NCI-H446 treated with DMSO at 0.1 percent for 48 hours (cell line): ENCODE measurements at regions not wholly inside any gene's neighbourhood (a gene's known extent, or its start where the extent isn't known, plus 50 kb on each side); places are given as distances from the start of the nearest gene placed in this dataset.
"Not testable (repeated sequence)": the region's sequence is repeated elsewhere in the genome, so short reads cannot be mapped to it uniquely, and the experiment has no call there.

Experiments used
- DNase-seq: peaks from one replicate; lab custom pipeline; 2025; lab: John Stamatoyannopoulos, UW

DNA sequence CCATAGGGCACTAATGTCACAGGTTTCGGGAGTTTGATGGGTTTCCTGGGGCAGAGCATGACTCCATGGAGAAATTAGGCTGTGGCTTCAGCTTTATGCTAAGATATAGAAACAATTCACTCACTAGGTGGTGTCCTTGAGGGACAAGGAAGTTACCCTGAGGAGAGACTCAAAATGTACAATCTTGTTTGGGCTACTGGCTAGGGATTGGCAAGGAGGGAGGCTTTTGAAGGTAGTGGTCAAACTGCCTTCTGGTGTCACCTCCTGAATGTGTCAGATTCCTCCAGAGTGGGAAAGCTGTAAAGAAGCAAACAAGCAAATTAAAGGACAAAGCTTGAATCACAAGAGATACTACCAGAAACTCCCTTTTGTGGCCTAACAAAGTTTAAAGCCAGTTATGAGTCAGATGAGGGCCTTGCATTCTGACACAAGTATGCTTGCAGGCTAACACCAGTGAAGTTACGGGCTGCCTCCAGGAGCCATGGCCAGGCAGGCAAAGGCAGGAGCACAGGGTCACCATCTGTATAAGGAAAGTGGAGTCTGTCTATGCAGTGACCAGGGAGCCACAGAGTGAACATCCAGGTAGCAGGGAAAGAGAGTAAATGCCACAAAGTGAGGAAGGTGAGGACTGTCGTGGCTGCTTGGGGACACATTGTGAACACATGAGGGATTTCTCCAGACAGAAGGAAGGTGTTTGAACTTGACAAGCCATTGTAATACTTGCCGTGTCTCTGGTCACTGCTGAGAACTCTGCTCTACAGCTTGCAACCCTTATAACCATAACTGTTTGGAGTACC, 107.7 kb upstream of the DTNBP1 start:
- DNase-seq: no peak

DNA sequence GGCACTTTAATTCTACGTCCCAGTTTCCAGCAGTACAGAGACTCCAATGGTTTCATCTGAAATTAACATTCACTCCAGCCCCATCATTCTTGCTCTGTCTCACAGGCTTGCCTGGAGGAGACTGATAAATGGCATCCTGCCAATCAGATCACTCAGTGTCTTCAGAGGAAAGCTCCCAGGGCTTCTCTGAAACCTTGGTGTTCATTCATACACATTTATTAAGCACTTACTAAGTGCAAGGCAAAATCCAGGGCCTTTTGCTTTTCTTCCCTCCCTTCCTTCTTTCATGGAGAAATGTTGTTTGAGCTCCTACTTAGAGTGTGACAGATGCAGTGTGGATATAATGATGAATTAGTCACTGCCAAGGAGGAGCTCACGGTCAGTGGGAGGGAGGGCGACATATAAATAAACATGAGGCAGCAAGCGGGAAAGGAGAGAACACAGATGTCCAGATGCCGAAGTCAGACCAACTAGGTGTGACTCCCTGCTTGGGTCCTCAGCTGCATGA, 106.7 kb upstream of the DTNBP1 start:
- DNase-seq: peak; percentile 32

DNA sequence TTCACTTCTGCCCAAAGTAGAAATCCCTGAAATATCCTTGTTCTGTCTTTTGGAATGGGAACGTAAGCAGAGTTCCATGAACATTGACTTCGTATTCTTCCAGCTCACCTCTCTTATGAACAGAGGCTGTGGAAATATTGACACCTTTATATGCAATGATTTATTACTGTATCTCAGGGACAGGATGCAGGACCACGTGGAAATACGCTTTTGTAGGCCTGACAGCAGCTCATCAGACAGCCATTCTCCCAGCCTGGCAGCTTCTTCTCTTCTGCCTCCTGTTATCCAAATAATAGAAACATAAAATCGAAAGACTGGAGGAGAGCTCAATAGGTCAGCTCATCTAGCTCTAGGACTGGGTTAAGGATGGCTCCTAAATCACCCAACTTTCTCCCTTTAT, 106.2 kb upstream of the DTNBP1 start:
- DNase-seq: no peak

- DNase-seq: no peak
These were observed 101.0 kb upstream of the DTNBP1 start for GRCh38 chr6:15763837-15764236.

GRCh38 chr6:15763364-15763763, 100.5 kb upstream of the DTNBP1 start:
- no peak for DNase-seq

GRCh38 chr6:15761045-15761502, 98.2 kb upstream of the DTNBP1 start:
- DNase-seq: no peak

GRCh38 chr6:15758631-15759215, 95.9 kb upstream of the DTNBP1 start:
- no peak for DNase-seq

GRCh38 chr6:15755526-15755925, 92.7 kb upstream of the DTNBP1 start:
- DNase-seq: no peak

GRCh38 chr6:15754706-15755079, 91.9 kb upstream of the DTNBP1 start:
- no peak for DNase-seq

DNA sequence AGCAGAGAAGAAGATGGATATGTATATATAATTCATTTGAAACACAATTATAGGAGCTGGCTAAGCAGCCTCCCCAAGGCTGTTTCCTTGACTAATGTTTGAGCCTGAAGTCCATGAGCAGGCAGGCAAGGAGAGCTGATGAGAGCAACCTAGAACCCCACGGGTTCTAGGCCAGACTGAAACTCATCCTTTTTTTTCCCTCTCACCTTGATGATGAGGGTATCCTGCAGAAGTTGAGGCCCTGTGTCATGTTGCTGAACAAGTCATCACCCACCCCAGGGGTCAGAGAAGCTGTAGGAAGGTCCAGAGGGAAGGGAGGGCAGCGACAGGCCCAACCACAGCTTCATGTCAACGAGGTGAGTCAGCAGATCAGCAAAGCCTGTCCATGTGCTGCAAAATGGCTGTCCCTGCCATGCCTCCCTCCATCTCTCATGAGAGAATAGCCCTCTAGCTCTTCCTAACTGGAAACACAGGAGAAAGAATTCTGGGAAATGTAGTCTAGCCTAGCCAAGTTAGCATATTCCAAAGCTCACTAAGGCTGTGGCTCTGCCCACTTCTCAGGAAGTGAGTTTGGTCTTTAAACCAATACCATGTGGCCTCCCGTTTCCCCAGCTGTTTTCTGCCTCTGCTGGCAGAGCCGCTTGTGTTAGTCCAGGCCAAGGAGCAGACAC, 91.3 kb upstream of the DTNBP1 start:
- no peak for DNase-seq

DNA sequence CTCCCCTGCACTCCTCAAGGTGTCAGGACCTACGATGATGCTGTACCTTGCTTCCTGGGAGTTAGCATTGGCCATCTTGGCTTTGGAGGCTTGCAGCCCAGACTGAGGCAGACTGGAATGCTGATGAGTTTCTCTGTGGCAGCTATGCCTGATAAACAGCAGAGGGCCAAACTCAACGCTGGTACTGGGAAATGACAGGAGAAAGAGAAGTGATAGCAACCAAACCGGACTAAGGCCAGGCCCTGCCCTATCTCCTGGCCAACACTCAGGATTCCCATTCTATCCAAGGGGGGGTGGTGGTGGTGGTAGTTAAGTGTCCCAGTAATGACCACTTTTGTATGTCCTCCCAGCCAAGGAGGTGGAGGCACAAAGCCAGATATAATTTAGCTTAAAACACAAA, 90.0 kb upstream of the DTNBP1 start:
- no peak for DNase-seq

DNA sequence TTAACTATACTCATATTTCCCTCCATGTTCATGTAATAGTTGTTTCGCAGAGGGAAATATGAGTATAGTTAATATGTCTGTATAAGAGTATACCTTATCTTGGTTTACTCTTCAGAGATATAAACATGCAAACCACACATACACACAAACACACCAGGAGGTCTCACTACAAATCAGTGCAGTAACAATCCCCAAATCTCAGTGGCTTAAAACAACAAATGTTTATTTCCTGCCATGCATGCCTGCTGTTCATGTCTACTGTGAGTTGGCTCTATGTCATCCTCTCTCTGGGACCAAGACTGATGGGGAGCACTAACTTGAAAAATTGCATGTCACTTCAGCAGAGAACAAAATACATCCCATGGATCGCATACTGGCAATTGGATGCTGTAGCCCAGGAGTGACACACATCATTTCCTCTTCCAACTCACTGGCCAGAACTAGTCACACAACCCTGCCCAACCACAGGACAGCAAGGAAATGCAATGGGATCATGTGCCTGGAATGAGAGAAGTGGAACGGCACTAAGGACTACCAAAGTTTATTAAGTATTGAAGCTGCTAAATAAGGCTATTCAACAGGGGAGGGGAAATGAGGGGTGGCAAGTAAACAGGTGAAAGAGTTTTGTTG, 89.0 kb upstream of the DTNBP1 start:
- DNase-seq: no peak

DNA sequence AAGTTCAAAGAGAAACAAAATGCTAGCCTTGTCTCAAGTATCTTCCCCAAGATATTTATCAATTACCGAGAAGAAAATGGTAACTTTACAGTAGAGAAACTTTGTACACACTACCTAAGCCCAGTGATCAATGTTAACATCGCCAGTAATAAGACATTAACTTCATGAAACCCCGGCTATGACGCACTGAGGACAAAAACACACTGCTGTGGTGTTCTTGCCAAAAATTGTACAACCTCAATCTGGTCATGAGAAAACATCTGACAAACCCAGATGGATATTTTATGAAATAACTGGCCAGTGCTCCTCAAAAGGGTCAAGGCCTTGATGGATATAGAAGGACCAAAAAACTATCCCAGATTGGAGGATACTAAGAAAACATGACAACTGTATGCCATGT, 85.5 kb upstream of the DTNBP1 start:
- DNase-seq: no peak

DNA sequence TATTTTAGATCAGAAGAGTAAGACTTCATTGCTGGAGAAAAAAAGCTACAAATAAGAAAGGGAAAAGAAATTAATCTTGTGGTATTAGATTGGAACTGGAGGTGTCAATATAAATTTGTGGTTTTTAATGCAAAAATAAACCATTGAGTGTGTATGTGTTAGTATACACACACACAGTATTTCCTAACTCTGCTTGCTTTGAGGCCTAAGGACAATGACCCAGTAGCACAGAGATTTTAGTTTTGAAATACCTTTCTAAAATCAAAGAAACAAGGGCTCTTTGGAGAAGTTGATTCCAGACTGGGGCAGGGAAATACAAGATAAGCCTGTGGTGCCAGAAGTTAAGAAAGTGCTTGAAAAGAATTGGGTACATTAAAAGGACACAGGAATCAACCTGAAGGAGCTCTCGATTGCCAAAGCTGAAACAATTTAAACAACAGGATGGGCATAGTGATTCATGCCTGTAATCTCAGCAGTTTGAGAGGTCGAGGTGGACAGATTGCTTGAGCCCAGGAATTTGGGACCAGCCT, 84.6 kb upstream of the DTNBP1 start:
- no peak for DNase-seq

- no peak for DNase-seq
These were observed 83.0 kb upstream of the DTNBP1 start for GRCh38 chr6:15745781-15746180.

- DNase-seq: no peak
These were observed 82.1 kb upstream of the DTNBP1 start for GRCh38 chr6:15744818-15745402.

DNA sequence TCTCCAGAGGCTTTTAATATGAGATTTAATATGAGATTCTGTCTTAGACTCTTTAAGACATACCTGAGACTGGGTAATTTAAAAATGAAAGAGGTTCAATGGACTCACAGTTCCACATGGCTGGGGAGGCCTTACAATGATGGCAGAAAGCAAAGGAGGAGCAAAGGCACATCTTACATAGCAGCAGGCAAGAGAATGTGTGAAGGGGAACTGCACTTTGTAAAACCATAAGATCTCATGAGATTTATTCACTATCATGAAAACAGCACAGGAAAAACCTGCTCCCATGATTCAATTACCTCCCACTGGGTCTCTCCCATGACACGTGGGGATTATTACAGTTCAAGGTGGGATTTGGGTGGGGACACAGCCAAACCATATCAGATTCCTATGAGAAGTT, 79.2 kb upstream of the DTNBP1 start:
- not testable (repeated sequence) for DNase-seq

- no peak for DNase-seq
These were observed 78.6 kb upstream of the DTNBP1 start for GRCh38 chr6:15741405-15741804.

DNA sequence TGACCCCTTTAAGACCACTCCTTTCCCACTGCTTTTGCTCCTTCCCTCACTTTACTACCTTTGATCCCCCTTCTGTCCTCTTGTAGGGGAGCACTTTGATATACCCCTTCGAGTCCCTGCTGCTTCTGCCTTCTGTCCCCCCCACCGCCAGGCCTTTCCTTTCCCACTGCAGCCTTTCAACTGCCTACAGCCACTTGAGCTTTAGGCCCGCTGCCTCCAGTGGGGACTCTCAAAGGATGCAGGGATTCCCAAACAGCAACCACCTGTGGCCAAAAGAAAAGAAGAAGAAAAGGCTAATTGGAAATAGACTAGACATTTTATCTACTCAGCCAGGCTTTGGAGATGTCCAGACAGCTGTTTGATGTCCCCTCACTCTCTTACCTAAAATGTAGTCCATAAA, 77.0 kb upstream of the DTNBP1 start:
- no peak for DNase-seq

DNA sequence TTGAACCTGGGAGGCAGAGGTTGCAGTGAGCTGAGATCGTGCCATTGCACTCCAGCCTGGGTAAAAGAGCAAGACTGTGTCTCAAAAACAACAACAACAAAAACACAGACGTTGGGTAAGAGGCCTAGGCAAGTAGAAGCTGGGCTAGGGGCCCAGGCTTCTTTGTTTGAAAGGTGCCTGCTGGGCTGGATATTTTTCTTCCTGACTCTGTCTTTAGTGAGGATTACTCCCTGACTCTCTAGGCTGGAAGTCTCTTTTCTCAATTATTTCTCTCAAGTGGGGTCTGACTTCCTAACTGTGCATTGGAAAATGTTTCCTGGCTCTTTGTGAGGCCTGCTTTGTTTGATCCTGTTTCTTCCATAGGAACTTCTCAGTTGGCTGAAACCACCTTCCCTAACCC, 76.5 kb upstream of the DTNBP1 start:
- DNase-seq: no peak

DNA sequence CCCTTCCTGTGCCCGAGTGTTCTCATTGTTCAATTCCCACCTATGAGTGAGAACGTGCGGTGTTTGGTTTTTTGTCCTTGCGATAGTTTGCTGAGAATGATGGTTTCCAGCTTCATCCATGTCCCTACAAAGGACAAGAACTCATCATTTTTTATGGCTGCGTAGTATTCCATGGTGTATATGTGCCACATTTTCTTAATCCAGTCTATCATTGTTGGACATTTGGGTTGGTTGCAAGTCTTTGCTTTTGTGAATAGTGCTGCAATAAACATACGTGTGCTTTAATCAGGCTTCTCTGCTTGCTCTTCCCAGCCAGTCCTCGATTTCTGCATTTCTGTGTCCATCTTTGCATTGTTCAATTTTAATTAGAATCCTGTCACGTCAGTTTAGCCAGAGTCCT, 75.4 kb upstream of the DTNBP1 start:
- DNase-seq: not testable (repeated sequence)

- no peak for DNase-seq
These were observed 73.5 kb upstream of the DTNBP1 start for GRCh38 chr6:15736297-15736696.
